ENCODE measurements at regions not wholly inside any gene's neighbourhood (a gene's known extent, or its start where the extent isn't known, plus 50 kb on each side); places are given as distances from the start of the nearest gene placed in this dataset.

DNA sequence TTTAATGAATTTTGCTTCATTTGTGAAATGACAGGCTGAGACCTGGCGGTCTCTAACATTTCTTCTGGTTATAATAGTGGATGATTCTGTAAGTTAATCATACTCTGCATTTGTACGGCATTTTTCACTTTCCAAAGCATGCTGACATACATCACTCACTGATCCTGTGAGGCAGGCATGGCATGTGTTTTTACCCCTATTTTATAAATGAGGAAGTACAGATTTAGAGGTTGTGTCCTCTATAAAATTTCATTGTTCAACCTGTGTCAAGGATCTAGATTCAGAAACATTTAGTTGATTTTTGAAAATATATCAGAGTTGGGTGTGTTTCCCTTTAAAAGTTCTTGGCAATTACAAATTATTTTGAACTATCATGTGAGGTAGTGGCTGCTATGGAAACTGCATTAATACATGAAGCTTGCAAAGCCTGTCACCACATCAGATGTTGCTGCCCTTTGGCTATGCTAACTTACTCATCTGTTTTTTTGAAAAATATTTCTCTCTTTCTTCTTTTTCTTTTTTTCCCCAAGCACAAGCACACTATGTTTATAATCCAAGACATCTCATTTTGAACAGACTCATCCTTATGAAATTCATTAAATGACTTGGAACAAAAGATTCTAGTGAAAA lies 172.7 kb downstream of the GNAI1 start:
- H3K27me3 ChIP-seq, result no peaks in the 10 kb centered on the region
- no peak overlapping the region for H3K4me3 ChIP-seq
- TF ChIP-seq, protein P1, sequence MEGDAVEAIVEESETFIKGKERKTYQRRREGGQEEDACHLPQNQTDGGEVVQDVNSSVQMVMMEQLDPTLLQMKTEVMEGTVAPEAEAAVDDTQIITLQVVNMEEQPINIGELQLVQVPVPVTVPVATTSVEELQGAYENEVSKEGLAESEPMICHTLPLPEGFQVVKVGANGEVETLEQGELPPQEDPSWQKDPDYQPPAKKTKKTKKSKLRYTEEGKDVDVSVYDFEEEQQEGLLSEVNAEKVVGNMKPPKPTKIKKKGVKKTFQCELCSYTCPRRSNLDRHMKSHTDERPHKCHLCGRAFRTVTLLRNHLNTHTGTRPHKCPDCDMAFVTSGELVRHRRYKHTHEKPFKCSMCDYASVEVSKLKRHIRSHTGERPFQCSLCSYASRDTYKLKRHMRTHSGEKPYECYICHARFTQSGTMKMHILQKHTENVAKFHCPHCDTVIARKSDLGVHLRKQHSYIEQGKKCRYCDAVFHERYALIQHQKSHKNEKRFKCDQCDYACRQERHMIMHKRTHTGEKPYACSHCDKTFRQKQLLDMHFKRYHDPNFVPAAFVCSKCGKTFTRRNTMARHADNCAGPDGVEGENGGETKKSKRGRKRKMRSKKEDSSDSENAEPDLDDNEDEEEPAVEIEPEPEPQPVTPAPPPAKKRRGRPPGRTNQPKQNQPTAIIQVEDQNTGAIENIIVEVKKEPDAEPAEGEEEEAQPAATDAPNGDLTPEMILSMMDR (IDR thresholded peaks at IDR 0.05), result no peak
- H3K4me1 ChIP-seq, result no peaks in the 10 kb centered on the region
- H3K27ac ChIP-seq, result no peak overlapping the region
- DNase-seq (no peak), ATAC-seq (no peak)
- no peaks in the 10 kb centered on the region for H3K9me3 ChIP-seq
- H3K36me3 ChIP-seq, result no peaks in the 10 kb centered on the region
- intact Hi-C loops (cut with DNase I), result no loop called here

DNA sequence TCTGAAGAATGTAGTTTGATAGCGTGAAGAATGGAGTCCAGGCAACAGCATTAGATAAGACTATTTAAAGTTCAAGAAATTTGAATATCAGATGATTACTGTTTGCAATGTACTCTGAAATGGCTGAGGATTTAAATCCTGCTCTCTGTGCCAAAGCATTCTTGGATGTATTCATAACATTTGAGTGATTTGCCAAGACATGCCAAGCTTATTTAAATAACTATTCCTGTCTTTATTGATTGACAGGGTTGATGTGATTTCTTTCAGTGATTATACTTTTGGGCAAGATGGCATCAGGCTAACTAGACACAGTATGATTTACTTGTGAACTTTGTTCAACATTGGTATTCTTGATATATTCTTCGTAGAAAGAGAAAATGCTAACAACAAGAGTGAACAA lies 168.7 kb downstream of the GNAI1 start:
- TF ChIP-seq, protein P1 (IDR thresholded peaks at IDR 0.05), result no peak
- Histone ChIP-seq H3K4me3 (no peak overlapping the region), H3K4me1 (no peaks in the 10 kb centered on the region), H3K36me3 (no peaks in the 10 kb centered on the region), H3K27ac (no peak overlapping the region), H3K9me3 (no peaks in the 10 kb centered on the region), H3K27me3 (no peaks in the 10 kb centered on the region)
- DNase-seq (no peak), ATAC-seq (no peak)
- intact Hi-C loops (cut with DNase I), result no loop called here

DNA sequence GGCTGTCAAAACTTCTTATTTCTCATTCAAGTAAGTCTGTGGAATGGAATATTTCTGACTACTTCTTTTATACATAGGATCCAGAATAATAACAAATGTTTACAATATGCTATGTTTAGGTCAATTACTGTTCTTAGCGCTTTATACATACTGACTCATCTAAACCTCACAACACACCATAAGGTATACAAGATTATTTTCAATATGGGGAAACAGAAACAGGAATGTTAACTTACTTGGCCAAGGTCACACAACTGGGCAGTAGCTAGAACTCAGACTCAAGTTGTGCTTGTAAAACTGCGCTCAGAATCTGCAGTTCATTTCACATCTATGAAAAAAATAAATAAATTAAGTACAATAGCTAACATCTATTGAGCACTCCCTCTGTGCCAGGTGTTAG lies 168.0 kb downstream of the GNAI1 start:
- DNase-seq (no peak), ATAC-seq (no peak)
- Histone ChIP-seq H3K4me1 (no peaks in the 10 kb centered on the region), H3K27me3 (no peaks in the 10 kb centered on the region), H3K9me3 (no peaks in the 10 kb centered on the region), H3K36me3 (no peaks in the 10 kb centered on the region), H3K4me3 (no peak overlapping the region), H3K27ac (no peak overlapping the region)
- intact Hi-C loops (cut with DNase I), result no loop called here
- TF ChIP-seq, protein P1 (IDR thresholded peaks at IDR 0.05), result no peak

DNA sequence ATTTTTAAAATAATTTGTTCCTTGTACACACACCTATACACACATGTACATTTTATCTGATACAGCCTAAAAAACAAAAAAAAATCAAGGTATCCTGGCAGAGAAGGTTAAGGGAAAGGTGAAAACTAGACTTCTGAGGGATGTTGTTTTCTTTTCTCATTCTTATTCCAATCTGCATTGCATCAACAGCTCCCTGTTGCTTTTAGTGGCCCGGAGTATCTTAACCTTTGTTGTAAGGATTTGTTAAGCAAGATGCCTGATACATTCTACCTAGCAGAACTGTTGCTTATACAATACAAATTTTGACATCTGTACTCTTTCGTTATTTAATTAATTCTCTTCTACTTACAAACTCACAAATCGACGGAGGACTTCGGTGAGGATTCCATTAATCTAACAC lies 167.4 kb downstream of the GNAI1 start:
- ATAC-seq (no peak), DNase-seq (no peak)
- Histone ChIP-seq H3K9me3 (no peaks in the 10 kb centered on the region), H3K27me3 (no peaks in the 10 kb centered on the region), H3K36me3 (no peaks in the 10 kb centered on the region), H3K4me3 (no peak overlapping the region), H3K4me1 (no peaks in the 10 kb centered on the region), H3K27ac (no peak overlapping the region)
- intact Hi-C loops (cut with DNase I), result no loop called here
- TF ChIP-seq, protein P1 (IDR thresholded peaks at IDR 0.05), result no peak

DNA sequence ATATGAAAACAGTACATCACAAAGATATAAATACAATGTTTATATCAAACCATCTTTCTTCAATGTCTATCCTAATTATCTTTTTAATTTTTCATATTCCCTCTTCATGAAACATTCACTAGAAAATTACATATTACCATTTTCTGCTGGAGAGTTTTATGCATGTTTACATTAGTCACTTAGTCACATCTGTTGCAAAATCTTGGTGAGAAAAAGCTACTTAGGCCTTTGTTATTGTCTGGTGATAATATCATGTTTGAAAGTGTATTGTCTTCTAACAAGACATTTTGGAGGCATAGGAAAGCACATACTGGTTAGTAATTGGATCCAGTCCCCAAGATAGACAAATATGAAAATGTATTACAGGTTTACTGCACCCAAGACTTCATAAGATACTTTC lies 163.6 kb downstream of the GNAI1 start:
- DNase-seq, result no peak
- intact Hi-C loops (cut with DNase I), result no loop called here
- no peak for ATAC-seq

More for the DNA sequence above, 163.6 kb downstream of the GNAI1 start:
- Histone ChIP-seq H3K9me3 (peaks cover 4% of the 10 kb centered on the region), H3K27ac (no peak overlapping the region), H3K27me3 (no peaks in the 10 kb centered on the region), H3K4me3 (no peak overlapping the region), H3K4me1 (no peaks in the 10 kb centered on the region), H3K36me3 (no peaks in the 10 kb centered on the region)
- TF ChIP-seq, protein P1 (IDR thresholded peaks at IDR 0.05), result no peak
